LNCaP clone FGC (cell line): ENCODE measurements at regions not wholly inside any gene's neighbourhood (a gene's known extent, or its start where the extent isn't known, plus 50 kb on each side); places are given as distances from the start of the nearest gene placed in this dataset.

ENCODE experiments used
- DNase-seq: peaks from one replicate; pipeline ENCODE4 v3.0.0-alpha.2; 2011; ENCODE audit warnings: low read depth
- H3K4me3 ChIP-seq: 2 replicates; pipeline ENCODE4 v1.5.1; 2011; ENCODE audit warnings: mild to moderate bottlenecking, low read depth, low read length, control low read depth
- CTCF ChIP-seq: IDR thresholded peaks from 2 replicates; pipeline ENCODE4 v1.5.1; 2012; ENCODE audit warnings: mild to moderate bottlenecking; ENCODE audit not compliant: control insufficient read depth, insufficient read depth; ENCODE audit errors: extremely low read depth

- no peak for TF ChIP-seq CTCF
- no peak for DNase-seq
- no peak overlapping the region for H3K4me3 ChIP-seq
These were observed 198.0 kb upstream of the RTL1 start for GRCh38 chr14:101101456-101102056.

- no peak overlapping the region for H3K4me3 ChIP-seq
- no peak for TF ChIP-seq CTCF
- DNase-seq = no peak
These were observed 199.4 kb upstream of the RTL1 start for GRCh38 chr14:101102875-101103274.

- no peak overlapping the region for H3K4me3 ChIP-seq
- DNase-seq = no peak
- no peak for TF ChIP-seq CTCF
These were observed 199.9 kb upstream of the RTL1 start for GRCh38 chr14:101103321-101103901.

GRCh38 chr14:101104485-101104884, 201.0 kb upstream of the RTL1 start:
- H3K4me3 ChIP-seq = no peak overlapping the region
- no peak for TF ChIP-seq CTCF
- DNase-seq = no peak

GRCh38 chr14:101105045-101105444, 201.5 kb upstream of the RTL1 start:
- H3K4me3 ChIP-seq = no peak overlapping the region
- TF ChIP-seq CTCF = no peak

GRCh38 chr14:101108579-101109346, 205.2 kb upstream of the RTL1 start:
- DNase-seq = no peak
- no peak overlapping the region for H3K4me3 ChIP-seq
- TF ChIP-seq CTCF = no peak

More at GRCh38 chr14:101105045-101105444, 201.5 kb upstream of the RTL1 start:
- no peak for DNase-seq
